SKM-1 treated with dmso at 0.1 percent for 144 hours (cell line): ENCODE measurements at regions not wholly inside any gene's neighbourhood (a gene's known extent, or its start where the extent isn't known, plus 50 kb on each side); places are given as distances from the start of the nearest gene placed in this dataset.

Experiments
- DNase-seq: peaks from one replicate; lab custom pipeline; 2025; ENCODE audit not compliant: unreplicated experiment; lab: John Stamatoyannopoulos, UW

DNA sequence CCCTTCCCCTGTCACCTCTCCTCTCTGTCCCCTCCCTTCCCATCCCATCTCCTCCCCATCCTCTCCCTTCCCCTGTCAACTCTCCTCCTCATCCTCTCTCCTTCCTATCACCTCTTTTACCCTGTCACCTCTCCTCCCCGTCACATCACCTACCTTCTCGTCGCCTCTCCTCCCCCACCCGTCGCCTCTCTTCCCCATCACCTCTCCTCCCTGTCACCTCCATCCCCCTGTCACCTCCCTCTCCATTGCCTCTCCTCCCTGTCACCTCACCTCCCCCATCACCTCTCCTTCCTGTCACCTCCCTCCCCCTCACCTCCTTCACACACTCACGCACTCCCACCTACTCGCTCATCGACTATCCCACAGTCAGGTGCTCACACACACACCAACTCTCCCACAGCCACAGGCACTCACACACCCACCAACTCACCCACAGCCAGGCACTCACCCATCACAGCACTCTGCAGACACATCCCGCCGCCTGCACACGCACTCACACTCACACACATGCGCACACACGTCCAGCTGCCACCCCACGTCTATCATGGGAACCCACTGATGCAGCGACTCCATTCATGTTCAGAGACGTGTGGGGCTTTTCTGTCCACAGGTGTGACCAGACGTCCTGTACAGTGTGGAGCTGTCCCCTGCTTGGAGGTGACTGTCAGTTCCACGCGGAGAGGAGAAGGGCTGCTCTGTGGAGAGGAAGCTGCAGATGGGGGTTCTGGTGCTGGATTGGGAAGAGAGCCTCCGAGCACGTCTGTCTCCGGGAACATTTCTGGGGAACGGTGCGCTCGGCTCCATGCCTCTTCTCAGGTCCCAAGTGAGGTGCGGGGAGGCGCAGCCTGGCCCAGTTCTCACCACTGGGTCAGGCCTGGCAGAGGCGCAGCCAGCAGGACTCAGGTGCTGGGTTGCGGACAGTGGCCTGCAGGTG lies 184.3 kb downstream of the TTLL2 start:
- DNase-seq = no peak

DNA sequence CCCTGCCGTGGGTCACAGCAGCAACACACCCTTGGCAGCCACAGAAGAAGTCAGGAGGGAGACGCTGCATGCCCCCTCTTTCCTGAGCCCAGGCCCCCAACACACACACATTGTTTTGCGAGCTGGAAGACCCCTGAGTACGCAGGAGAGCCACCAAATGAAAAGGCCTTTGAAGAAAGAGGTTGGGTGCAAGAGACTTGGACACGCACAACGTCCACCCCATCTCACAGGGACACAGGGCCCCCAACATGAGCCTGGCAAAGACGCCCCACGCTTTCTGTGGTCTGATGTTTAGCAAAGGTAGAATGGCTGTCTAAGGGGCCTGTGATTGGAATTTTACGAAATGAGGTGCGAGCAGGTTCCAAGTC lies 185.0 kb downstream of the TTLL2 start:
- no peak for DNase-seq

DNA sequence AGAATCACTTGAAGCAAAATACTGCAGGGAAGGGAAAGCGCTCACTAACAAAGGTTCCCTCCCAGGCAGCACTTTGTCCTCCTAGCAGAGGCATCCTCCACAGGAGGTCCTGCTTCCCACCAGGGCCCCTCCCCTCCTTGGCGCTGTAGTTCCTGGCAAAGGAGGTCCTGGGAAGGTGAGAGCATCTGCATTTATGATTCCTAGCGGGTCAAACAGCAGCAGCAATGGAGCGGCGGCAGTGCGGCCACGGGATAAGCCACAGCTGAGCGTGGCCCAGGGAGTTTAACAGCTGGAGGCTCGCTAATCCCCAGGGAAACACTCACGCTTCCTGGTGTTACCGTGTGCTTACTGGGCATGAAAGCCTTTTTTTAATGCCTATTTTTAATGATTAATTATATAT lies 185.8 kb downstream of the TTLL2 start:
- DNase-seq = no peak

DNA sequence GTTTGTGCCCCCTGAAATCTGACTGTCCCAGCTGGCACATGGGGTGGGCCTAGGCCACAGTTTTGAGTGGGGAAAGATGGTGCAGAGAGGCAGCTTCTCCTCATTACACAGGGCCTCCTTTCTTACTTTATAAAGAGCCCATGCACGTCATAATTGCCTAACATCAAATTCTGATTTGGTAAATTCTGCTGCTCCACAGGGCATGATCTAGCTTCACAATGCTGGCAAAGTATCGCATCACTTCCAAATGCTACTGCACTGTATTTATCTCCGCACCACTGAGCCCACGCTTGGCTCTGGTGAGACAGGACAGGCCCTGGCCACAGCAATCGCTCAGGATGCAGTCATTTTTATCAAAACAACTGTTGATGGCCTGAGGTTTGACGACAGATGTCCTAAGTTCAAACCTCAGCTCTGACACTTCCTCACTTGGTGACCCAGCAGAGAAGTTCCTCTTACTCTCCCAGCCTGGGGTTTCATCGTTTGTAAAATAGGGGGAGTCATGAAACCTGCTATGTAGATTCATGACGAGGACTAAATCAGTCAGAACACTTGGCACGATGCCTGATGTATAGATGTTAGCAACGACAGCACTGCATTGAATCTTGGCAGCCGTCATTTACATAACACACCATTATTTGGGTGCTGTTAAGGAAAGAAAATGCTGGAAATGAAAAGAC lies 187.9 kb downstream of the TTLL2 start:
- DNase-seq = peak; percentile 5

DNA sequence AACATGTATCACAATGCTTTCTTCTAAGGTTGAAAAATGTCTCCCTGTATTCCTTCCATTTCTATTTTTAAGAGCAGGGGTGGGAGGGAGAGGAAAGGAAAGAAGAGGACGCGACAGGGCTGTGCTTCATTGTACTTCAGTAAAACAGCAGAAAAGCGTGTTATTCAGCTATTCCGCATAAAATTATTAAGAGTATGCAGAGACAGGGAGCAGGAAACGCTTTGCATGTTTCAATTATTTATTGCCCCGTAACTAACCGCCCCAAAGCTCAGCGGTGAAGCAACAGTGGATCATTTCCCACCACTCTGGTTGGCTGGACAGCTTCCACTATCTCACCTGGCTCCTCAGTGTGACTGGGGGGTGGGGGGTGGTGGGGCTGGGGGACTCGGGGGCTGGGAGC lies 188.9 kb downstream of the TTLL2 start:
- DNase-seq = no peak

DNA sequence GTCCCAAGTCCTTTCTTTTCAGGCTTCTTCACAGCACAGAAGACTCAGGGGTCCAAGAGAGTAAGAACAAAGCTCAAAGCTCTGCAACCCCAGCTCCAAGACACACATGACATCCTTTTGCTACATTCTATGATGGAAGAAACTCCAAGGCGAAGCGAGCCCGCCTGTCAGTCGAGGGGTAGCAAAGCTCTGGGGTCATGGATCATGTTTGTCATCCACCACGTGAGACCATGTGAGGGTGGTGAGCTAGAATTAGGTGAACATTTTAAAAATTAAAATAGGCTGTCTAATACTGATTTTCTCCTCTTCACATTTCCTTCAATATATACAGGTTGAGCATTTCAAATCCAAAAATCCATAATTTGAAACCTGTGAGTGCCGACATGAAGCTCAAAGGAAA lies 189.6 kb downstream of the TTLL2 start:
- no peak for DNase-seq

DNA sequence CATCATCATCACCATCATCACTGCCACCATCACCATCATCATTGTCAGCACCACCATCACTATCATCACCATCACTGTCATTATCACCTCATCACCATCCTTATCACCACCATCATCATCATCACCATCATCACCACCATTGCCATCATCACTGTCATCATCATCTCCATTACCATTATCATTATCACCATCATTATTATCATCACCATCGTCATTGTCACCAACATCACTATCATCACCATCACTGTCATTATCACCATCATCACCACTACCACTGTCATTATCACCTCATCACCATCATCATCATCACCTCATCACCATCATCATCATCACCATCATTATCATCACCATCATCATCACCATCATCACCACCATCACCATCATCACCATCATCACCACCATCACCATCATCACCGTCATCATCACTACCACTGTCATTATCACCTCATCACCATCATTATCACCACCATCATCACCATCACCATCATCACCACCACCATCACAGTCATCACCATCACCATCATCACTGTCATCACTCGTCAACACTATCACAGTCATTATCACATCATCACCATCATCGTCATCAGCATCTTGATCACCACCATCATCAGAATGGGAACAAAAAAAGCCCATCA lies 191.1 kb downstream of the TTLL2 start:
- no peak for DNase-seq

DNA sequence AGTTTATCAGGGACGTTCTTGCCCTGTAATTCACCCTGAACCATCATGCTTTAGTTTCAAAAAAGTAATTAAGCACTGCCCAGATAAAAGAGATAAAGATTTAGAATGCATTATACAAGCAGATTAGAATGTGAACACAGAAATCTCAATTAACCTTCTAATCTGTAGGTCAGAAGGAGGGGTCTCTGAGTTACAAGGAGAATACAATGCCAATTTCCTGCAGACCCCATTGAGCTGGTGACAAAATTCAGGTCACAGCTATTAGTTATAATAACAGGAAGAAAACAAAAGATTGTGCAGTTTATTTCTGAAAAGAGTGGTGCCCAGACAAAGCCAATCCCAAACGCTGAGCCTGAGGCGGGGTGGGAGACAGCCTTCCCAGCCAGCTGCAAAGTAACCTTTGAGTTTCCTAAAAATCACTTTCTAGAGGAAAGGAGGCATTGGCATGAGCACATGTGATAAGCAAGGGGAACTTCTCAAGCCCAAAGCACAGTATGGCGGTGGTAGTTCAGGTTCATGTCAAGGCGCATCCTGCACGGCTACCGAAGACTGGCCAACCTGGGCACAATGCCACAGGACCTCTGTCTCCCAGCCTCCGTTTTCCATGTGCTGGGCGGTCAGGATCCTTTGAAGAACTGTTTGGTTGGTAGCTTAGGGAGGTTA lies 192.5 kb downstream of the TTLL2 start:
- no peak for DNase-seq

DNA sequence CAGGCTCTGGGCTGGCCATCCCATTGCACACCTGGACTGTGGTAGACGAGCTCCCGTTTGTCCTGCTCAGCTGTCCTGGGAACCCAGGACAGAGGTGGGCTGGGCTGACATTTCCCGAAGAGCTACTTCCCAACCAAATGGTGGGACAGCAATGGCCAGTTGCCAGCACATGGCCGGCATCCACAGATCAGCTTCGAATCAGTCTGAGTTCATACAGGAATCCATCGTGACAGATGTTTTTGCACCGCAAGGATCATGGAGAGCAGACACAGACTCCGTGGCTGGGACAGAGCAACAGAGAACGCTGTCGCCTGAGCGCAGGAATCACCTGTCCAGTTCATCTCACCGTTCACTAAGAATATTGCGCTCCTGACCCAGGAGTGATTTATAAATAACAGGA lies 198.5 kb downstream of the TTLL2 start:
- DNase-seq = no peak

DNA sequence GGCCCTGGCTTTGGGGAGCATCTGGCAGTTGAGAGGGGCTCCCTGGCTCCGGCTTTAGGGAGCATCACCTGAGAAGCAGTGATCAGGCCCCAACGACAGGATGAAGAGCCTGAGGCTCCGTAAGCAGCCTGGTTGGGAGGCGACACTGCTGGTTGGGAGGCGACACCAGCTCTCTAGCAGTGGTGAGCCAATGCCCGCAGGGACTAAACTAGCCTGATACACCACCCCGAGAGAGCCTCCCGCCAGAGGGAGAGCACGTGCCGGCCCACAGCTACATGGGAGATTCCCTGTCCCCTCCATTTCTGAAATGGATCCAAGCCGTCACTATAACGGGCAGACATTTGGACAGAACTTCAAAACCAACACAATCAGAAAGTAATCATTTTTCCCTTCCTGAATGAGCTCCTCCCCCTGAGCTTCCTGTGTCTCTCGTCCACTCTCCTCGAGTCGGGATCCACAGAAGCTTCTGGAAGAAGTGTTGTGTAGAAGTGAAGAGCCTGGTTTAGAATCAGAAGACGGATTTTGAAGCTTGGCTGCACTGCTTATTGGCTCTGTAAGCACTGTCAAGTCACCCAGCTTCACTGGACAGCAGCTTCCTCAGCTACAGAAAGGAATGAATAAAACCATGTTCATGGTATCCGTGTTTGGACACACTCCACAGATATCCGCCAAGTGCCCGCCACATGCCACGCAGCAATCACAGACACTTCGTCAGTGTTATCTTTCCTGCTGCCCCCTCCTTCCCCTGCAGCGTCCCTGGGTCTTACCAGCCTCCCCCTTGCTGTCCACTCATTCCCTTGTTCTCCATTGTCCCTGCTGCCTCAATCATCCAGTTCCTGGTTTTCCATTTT lies 199.6 kb downstream of the TTLL2 start:
- no peak for DNase-seq

DNA sequence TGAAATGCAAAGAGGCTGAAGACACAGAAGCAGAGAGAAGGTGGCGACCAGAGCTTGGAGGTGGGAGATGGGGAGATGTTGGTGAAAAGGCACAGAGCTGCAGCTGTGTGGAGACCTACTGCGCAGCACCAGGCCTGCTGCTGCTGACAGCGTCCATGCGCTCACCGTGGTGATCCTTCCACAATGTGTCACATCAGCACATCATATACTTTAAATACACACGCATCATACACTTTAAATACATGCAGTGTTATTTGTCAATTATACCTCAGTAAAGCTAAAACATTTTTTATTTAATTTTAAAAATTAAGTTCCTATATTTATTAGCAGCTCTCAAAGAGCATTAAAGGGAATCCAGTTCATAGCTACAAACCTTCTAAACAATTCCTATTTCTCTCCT lies 200.9 kb downstream of the TTLL2 start:
- DNase-seq = no peak

DNA sequence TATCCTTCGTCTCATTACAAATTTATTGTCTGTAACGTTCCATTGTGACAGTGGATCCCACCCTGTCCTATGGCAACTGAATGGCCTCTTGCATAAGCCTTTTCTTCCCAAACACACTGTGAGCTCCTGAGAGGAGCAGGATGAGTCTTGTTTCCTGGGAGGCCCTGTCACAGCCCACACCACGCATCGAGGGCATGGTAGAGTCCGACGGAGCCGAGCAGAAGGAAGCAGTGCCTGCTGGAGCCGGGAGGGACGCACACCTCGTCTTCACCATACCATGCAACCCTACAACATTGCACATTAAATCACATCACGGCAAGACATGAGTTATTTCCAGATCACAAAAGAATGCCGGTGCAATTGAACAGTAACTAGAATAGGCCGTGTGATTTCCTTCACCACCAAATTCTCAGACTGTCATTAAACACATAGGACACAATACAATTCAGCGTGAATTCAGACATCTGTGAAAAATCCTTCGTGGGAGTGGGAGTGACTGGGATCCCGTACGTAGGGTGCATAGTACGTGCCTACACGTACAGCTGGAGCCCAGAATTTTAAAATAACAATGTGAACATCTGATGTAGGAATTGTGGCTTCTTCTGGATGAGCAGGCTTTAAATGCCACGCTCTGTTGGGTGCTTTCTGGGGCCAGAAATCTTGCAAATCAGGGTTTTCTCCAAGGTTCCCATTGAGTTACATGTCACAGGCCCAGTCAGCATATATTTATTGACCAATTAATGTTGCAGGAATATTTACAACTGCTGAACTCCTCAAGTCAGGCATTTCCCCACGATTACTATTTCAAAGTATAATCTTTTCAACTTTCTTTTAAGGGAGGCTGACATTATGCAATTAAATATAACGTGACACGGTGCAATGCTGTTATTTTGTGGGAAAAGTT lies 201.8 kb downstream of the TTLL2 start:
- no peak for DNase-seq

DNA sequence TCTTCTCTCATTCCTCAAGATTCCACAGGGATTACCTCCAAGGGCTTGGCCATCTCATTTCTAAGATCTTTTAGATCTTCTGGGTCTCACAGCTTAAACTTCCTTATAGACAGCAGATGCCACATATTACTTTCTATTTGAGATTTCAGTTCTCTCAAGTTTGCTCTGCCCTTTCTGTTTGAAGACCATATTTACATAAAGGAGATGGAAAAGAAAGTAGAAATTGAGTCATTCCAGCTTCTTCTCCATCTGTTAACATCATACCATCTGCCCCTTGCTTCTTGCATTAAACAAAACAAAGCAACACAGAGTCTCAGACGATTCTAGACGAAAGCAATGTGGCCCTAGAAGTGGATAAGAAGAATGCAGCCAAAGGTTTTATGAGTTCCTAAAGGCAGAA lies 203.4 kb downstream of the TTLL2 start:
- DNase-seq = no peak

DNA sequence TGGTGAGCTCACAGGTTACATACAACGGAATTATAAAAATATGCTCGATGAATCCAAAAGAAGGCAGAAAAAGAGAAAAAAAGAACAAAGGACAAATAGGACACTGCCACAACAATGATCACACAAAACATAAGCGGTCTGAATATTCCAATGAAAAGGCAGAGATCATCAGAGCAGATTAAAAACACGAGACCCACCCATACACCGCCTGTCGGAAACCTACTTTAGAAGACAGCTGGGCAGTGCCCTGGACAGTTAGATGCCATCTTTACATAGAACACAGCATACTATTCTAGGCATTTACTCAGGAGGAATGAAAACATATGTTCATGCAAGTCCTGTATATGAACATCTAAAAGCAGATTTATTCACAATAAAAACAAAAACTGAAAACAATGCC lies 204.1 kb downstream of the TTLL2 start:
- DNase-seq = no peak

DNA sequence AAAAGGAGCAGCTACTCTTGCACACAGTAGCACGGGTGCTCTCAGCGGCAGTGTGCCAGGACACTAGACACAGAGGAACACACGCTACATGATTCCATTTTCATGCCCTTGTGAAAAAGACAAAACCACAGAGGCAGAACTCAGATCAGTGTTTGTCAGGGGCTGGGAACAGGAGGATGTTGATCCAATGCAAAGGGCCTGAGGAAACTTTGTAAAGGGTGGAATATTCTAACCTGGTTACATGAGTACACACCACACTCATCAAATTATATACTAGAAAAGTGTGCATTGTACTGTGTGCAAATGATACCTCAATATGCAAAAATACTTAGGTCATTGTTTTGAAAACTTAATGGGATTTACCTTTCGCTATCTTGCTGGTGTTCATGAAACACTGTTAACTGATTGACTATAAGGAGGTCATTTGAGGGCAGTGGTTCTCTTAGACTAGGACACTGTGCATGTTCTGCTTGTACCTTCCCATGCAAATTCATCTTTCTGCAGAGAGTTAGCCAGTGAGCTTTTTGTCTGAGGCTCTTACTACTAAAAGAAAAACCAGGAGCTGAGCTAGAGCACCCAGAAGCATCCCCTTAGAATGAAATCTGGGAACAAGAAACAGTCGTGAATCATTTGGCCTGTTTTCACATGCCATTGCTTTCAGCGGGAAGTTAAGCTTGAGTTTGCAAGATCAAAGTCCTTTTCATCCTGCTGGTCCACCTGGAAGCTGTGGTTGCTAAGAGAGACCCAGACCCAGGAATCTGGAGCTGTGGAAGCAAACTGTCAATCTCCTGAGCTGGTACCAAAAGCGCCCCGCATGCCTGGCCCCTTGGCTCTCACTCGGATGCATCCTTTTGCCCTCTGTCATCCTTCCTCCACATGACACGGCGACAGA lies 204.8 kb downstream of the TTLL2 start:
- DNase-seq = no peak

DNA sequence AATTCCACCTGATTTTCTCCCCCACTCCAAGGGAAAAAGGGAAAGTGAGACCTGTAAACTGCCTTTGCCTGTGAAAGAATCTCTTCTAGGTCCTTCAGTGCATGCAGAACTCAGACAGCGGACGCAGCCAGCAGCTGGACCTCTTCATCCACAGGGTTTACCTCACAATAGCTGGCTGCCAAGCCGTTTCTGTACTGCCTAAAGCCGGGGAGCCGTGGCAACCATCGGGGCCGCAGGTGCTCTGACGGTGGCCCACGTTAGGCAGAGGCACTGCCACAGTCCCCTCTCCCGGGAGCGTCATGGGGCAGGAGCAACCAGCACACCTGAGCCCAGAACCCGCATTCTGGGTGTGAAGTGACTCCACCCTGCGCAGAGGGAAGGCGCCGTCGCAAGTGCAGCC lies 206.1 kb downstream of the TTLL2 start:
- DNase-seq = no peak

DNA sequence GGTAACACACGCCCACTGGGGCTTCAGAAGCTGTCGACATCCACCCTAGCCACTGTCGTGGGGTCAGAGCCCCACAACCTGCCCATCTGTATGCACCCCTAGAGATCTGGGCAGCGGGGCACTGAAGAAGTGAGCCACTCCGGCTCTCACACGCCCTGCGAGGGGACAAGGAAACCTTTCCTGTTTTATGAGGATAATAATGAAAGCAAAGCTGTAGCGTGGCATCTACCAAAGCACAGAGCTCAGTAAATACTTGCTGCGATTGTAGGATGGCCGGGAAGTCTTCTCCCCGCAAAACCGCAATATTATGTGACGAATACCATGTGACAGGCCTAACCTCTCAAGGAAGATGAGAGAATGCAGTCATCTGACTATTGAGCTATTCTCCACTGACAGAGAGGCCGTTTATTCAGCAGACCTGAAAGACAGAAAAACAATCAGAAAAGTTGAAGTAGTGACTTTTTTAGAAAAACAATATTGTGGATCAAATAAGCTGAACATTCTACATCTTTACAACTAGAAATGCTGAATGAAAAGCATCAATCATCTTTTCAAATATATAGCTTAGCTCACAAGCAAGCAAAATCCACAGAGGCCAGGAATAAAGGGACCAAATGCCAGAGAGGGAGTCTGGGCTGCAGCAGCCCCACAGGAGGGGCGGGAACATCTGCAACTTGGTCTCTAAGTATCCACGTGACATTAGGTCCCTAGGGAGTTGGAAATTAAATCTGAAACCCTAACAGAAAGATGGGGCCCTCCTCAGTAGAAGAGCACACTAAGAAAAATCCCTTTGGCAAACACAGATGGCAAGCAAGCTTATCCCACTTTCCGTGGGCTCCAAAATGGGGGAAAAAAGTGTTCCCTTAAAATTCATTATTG lies 207.8 kb downstream of the TTLL2 start:
- no peak for DNase-seq

DNA sequence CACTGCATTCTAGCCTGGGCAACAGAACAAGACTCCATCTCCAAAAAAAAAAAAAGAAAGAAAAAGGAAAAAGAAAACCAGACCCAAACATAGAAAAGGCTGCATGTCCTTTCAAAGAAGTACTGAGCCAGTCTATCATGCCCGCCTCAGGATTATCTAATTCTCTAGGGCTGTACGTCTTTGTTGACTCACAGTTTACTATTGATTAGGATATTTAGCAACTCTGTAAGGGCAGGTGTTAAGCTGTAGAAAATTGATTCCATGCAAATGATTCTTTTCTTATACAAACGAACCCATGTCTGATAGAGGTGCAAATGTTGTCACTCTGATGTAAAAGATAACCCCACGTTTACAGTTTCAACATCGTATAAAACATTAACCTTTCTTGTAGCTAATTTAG lies 209.0 kb downstream of the TTLL2 start:
- DNase-seq = no peak
